Liver (tissue), 8 donors: ENCODE measurements at regions not wholly inside any gene's neighbourhood (a gene's known extent, or its start where the extent isn't known, plus 50 kb on each side); places are given as distances from the start of the nearest gene placed in this dataset.

Source experiments
- DNase-seq: peaks from one replicate; pipeline ENCODE4 v3.0.0-alpha.2; 2017; ENCODE audit warnings: low spot score
- H3K27ac ChIP-seq, 2 donors: one replicate each; pipeline ENCODE4 v1.7.0; 2013; ENCODE audit warnings: inconsistent platforms in 2 of 2, low read length in 2 of 2, control low read depth in 1 of 2, low read depth in 1 of 2, mild to moderate bottlenecking in 1 of 2
- H3K27me3 ChIP-seq, 4 donors: one replicate each; pipeline versions ENCODE4 v1.6.1 to v1.7.0; 2013; ENCODE audit warnings: low read length in 3 of 4, inconsistent platforms in 1 of 4, mild to moderate bottlenecking in 1 of 4, moderate library complexity in 1 of 4; ENCODE audit not compliant: control insufficient read depth in 4 of 4, insufficient read depth in 4 of 4
- H3K36me3 ChIP-seq, 4 donors: one replicate each; pipeline versions ENCODE4 v1.6.1 to v1.7.0; 2013; ENCODE audit warnings: low read length in 3 of 4, mild to moderate bottlenecking in 3 of 4, low read depth in 1 of 4, moderate library complexity in 1 of 4; ENCODE audit not compliant: control insufficient read depth in 4 of 4, insufficient read depth in 3 of 4
- H3K4me1 ChIP-seq, 4 donors: one replicate each; pipeline versions ENCODE4 v1.6.1 to v1.7.0; 2013; ENCODE audit warnings: low read length in 3 of 4, mild to moderate bottlenecking in 3 of 4, moderate library complexity in 1 of 4; ENCODE audit not compliant: control insufficient read depth in 4 of 4, insufficient read depth in 4 of 4
- H3K4me3 ChIP-seq, 3 donors: one replicate each; pipeline versions ENCODE4 v1.6.1 to v1.7.0; 2013; ENCODE audit warnings: low read length in 3 of 3, control low read depth in 1 of 3, low read depth in 1 of 3, mild to moderate bottlenecking in 1 of 3
- H3K9ac ChIP-seq, 2 donors: one replicate each; pipeline ENCODE4 v1.7.0; 2013; ENCODE audit warnings: low read length in 2 of 2, mild to moderate bottlenecking in 2 of 2, moderate library complexity in 2 of 2, control low read depth in 1 of 2, low read depth in 1 of 2
- H3K9me3 ChIP-seq, 4 donors: one replicate each; pipeline versions ENCODE4 v1.6.1 to v1.7.0; 2013; ENCODE audit warnings: low read length in 3 of 4; ENCODE audit not compliant: control insufficient read depth in 4 of 4
- ATF3 ChIP-seq: IDR thresholded peaks from 2 replicates; pipeline ENCODE4 v1.6.1; 2016; ENCODE audit warnings: antibody characterized with exemption
- CTCF ChIP-seq: fragments of 150-350 bp; IDR thresholded peaks from 2 replicates; pipeline ENCODE4 v1.5.1; 2017; ENCODE audit warnings: improper control_type of control experiment, low read depth, low read length; ENCODE audit not compliant: missing input control
- EGR1 ChIP-seq, 2 donors: IDR thresholded peaks; 2 replicates each; pipeline ENCODE4 v1.6.1; 2016 to 2018; ENCODE audit warnings: antibody characterized with exemption in 2 of 2, low read depth in 2 of 2
- FOXA1 ChIP-seq: IDR thresholded peaks from 2 replicates; pipeline ENCODE4 v1.6.1; 2016; ENCODE audit warnings: antibody characterized with exemption
- FOXA2 ChIP-seq: IDR thresholded peaks from 2 replicates; pipeline ENCODE4 v1.6.1; 2016; ENCODE audit warnings: antibody characterized with exemption
- GABPA ChIP-seq, 2 donors: IDR thresholded peaks in 1 of 2; conservative IDR thresholded peaks in 1 of 2; 2 replicates each; pipeline ENCODE4 v1.6.1; 2016; ENCODE audit warnings: antibody characterized with exemption in 2 of 2, mild to moderate bottlenecking in 1 of 2, moderate library complexity in 1 of 2
- HNF4G ChIP-seq: IDR thresholded peaks from 2 replicates; pipeline ENCODE4 v1.6.1; 2016; ENCODE audit warnings: antibody characterized with exemption
- JUND ChIP-seq, 2 donors: IDR thresholded peaks; 2 replicates each; pipeline ENCODE4 v1.6.1; 2016; ENCODE audit warnings: antibody characterized with exemption in 2 of 2
- NR2F2 ChIP-seq: IDR thresholded peaks from 2 replicates; pipeline ENCODE4 v1.6.1; 2016; ENCODE audit warnings: antibody characterized with exemption
- RAD21 ChIP-seq, 2 donors: IDR thresholded peaks; 2 replicates each; pipeline ENCODE4 v1.6.1; 2016; ENCODE audit warnings: antibody characterized with exemption in 2 of 2, mild to moderate bottlenecking in 2 of 2
- REST ChIP-seq: IDR thresholded peaks from 2 replicates; pipeline ENCODE4 v1.6.1; 2016; ENCODE audit warnings: antibody characterized with exemption, mild to moderate bottlenecking
- RXRA ChIP-seq, 2 donors: IDR thresholded peaks; 2 replicates each; pipeline ENCODE4 v1.6.1; 2017 to 2018; ENCODE audit warnings: antibody characterized with exemption in 2 of 2, mild to moderate bottlenecking in 1 of 2
- SP1 ChIP-seq: IDR thresholded peaks from 2 replicates; pipeline ENCODE4 v1.6.1; 2018; ENCODE audit warnings: antibody characterized with exemption, mild to moderate bottlenecking
- TAF1 ChIP-seq: conservative IDR thresholded peaks from 2 replicates; pipeline ENCODE4 v1.6.1; 2016; ENCODE audit warnings: antibody characterized with exemption, mild to moderate bottlenecking
- YY1 ChIP-seq: IDR thresholded peaks from 2 replicates; pipeline ENCODE4 v1.6.1; 2016; ENCODE audit warnings: antibody characterized with exemption, mild to moderate bottlenecking
- ZBTB33 ChIP-seq: IDR thresholded peaks from 2 replicates; pipeline ENCODE4 v1.6.1; 2016; ENCODE audit warnings: antibody characterized with exemption
- WGBS: extraction: QIAGEN DNeasy Blood & Tissue Kit; methylation state at CpG from one replicate; pipeline ENCODE4 v1.1.7; 2013; 5-methylcytosine and 5-hydroxymethylcytosine counted together
- donor health status: healthy.
- donor health status: healthy.
- donor health status: healthy.
- donor health status: healthy.
- donor health status: healthy.

- WGBS, result 80% methylated on average over 6 of the region's 6 CpGs
- H3K36me3 ChIP-seq, result no peaks in the 10 kb centered on the region
- H3K27ac ChIP-seq, result no peak overlapping the region
- TF ChIP-seq GABPA (IDR thresholded peaks at IDR 0.05 in 1 of 2, conservative IDR thresholded peaks at IDR 0.05 in 1 of 2) (no peak), JUND (IDR thresholded peaks at IDR 0.05) (no peak), YY1 (no peak), RXRA (IDR thresholded peaks at IDR 0.05) (no peak), NR2F2 (no peak), FOXA1 (no peak), CTCF (no peak), ZBTB33 (no peak), FOXA2 (no peak), HNF4G (no peak), RAD21 (IDR thresholded peaks at IDR 0.05) (no peak), ATF3 (no peak), REST (no peak), EGR1 (IDR thresholded peaks at IDR 0.05; ENCODE audit: low read depth in 2 of 2) (no peak), TAF1 (no peak)
- H3K9ac ChIP-seq, result no peak overlapping the region
- no peaks in the 10 kb centered on the region for H3K4me1 ChIP-seq
- H3K27me3 ChIP-seq, result no peaks in the 10 kb centered on the region
- no peak overlapping the region for H3K4me3 ChIP-seq
- H3K9me3 ChIP-seq, result no peaks in the 10 kb centered on the region
- DNase-seq, result no peak
These were observed 112.7 kb downstream of the SLC35B3 start for GRCh38 chr6:8322659-8323058.

GRCh38 chr6:8321671-8322404 lies 113.5 kb downstream of the SLC35B3 start:
- no peak for TF ChIP-seq ZBTB33
- TF ChIP-seq JUND (IDR thresholded peaks at IDR 0.05), result no peak
- TF ChIP-seq SP1, result no peak
- no peak for TF ChIP-seq RAD21 (IDR thresholded peaks at IDR 0.05)
- no peak for TF ChIP-seq FOXA2
- TF ChIP-seq CTCF, result no peak
- Histone ChIP-seq H3K27me3 (no peaks in the 10 kb centered on the region), H3K9me3 (no peaks in the 10 kb centered on the region), H3K36me3 (no peaks in the 10 kb centered on the region), H3K4me1 (no peaks in the 10 kb centered on the region), H3K9ac (no peak overlapping the region), H3K4me3 (no peak overlapping the region), H3K27ac (no peak overlapping the region)
- DNase-seq, result no peak
- WGBS, result 71% methylated on average over 3 of the region's 3 CpGs
